ENCODE measurements at regions not wholly inside any gene's neighbourhood (a gene's known extent, or its start where the extent isn't known, plus 50 kb on each side); places are given as distances from the start of the nearest gene placed in this dataset.

GRCh38 chr10:10270126-10271050 is 747.3 kb upstream of the CELF2 start:
- intact Hi-C loops (cut with DNase I), result no loop called here
- no peak for TF ChIP-seq CTCF (IDR thresholded peaks at IDR 0.05)
- 60 to 70% methylated on average over 8 of the region's 8 CpGs for WGBS, 2 donors
- Histone ChIP-seq H3K27me3 (no peaks in the 10 kb centered on the region), H3K36me3 (no peaks in the 10 kb centered on the region), H3K4me3 (no peak overlapping the region), H3K27ac (no peak overlapping the region), H3K9me3 (no peaks in the 10 kb centered on the region), H3K4me1 (no peaks in the 10 kb centered on the region)
- ATAC-seq (no peak), DNase-seq (no peak), FAIRE-seq (no peak)

DNA sequence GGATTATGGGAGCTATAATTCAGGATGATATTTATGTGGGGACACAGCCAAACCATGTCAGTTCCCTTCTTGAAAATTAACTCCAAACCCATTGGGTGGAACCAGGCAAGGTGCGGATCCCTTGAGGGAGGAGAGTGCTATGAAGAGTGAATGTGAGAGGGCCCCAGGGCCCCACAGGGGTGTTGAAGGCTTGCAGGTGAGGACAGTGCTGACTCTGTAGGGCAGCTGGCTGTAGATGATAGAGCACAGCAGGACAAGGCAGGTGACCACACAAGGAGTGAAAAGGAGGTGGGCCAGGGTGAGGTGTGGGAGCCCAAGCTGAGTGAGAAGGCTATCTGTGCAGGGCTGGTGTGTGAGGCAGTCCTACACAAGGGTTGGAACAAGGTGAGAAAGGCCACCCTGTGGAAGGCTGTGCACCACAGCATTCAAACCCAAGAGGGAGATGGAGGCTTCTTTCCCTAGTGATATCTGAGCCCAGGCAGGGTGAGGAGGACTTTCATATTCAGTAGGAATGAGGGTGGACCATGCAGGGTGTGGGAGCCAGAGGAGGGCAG is 746.0 kb upstream of the CELF2 start:
- Histone ChIP-seq H3K4me1 (no peaks in the 10 kb centered on the region), H3K36me3 (no peaks in the 10 kb centered on the region), H3K9me3 (no peaks in the 10 kb centered on the region), H3K4me3 (no peak overlapping the region), H3K27me3 (no peaks in the 10 kb centered on the region), H3K27ac (no peak overlapping the region)
- FAIRE-seq, result no peak
- TF ChIP-seq CTCF (IDR thresholded peaks at IDR 0.05), result no peak
- 73 to 92% methylated on average over 1 of the region's 1 CpG for WGBS, 2 donors
- DNase-seq, result no peak
- no peak for ATAC-seq
- intact Hi-C loops (cut with DNase I), result no loop called here

GRCh38 chr10:10273661-10274060 is 744.0 kb upstream of the CELF2 start:
- intact Hi-C loops (cut with DNase I), result no loop called here
- ATAC-seq (no peak), DNase-seq (no peak), FAIRE-seq (no peak)
- 38 to 50% methylated on average over 3 of the region's 3 CpGs for WGBS, 2 donors
- TF ChIP-seq CTCF (IDR thresholded peaks at IDR 0.05), result no peak
- Histone ChIP-seq H3K27ac (no peak overlapping the region), H3K4me1 (no peaks in the 10 kb centered on the region), H3K27me3 (no peaks in the 10 kb centered on the region), H3K36me3 (no peaks in the 10 kb centered on the region), H3K4me3 (no peak overlapping the region), H3K9me3 (no peaks in the 10 kb centered on the region)

GRCh38 chr10:10279906-10280305 is 737.8 kb upstream of the CELF2 start:
- no peaks in the 10 kb centered on the region for H3K4me1 ChIP-seq

More at GRCh38 chr10:10279906-10280305, 737.8 kb upstream of the CELF2 start:
- intact Hi-C loops (cut with DNase I), result no loop called here
- ATAC-seq, result no peak
- Histone ChIP-seq H3K27me3 (no peaks in the 10 kb centered on the region), H3K4me3 (no peak overlapping the region), H3K36me3 (no peaks in the 10 kb centered on the region), H3K27ac (no peak overlapping the region), H3K9me3 (no peaks in the 10 kb centered on the region)
- WGBS, 2 donors, result 38 to 41% methylated on average over 4 of the region's 4 CpGs
- DNase-seq, result no peak
- no peak for FAIRE-seq
- TF ChIP-seq CTCF (IDR thresholded peaks at IDR 0.05), result no peak
